ENCODE measurements at regions not wholly inside any gene's neighbourhood (a gene's known extent, or its start where the extent isn't known, plus 50 kb on each side); places are given as distances from the start of the nearest gene placed in this dataset.

GRCh38 chr4:17096692-17097091 lies 198.2 kb upstream of the LDB2 start:
- TF ChIP-seq EZH2 (IDR thresholded peaks at IDR 0.05; ENCODE audit: low read depth) (no peak), CTCF (conservative IDR thresholded peaks at IDR 0.05) (no peak)
